ENCODE measurements at regions not wholly inside any gene's neighbourhood (a gene's known extent, or its start where the extent isn't known, plus 50 kb on each side); places are given as distances from the start of the nearest gene placed in this dataset.

- Histone ChIP-seq H3K9me3 (ENCODE audit: control insufficient read depth in 1 of 2, insufficient read depth in 1 of 2, low read depth in 1 of 2, low read length in 2 of 2) (peaks cover 3 to 8% of the 10 kb centered on the region in 2 experiments; a peak in 2 of 4 replicates), H3K9ac (ENCODE audit: low read length) (no peak overlapping the region), H3K27ac (ENCODE audit: low read depth, low read length) (no peak overlapping the region), H3K79me2 (ENCODE audit: insufficient read depth, low read length) (no peaks in the 10 kb centered on the region), H2AFZ (ENCODE audit: low read depth, low read length, poor library complexity, severe bottlenecking) (no peak overlapping the region), H3K4me1 (ENCODE audit: control insufficient read depth in 1 of 2, insufficient read depth in 2 of 2, low read length in 2 of 2) (no peaks in the 10 kb centered on the region), H3K27me3 (ENCODE audit: insufficient read depth, low read length) (no peaks in the 10 kb centered on the region), H4K20me1 (ENCODE audit: insufficient read depth) (no peaks in the 10 kb centered on the region), H3K4me2 (ENCODE audit: low read length) (no peak overlapping the region), H3K4me3 (replicated peaks in 1 of 2; ENCODE audit: low read depth in 1 of 2, low read length in 2 of 2) (no peak overlapping the region), H3K9me2 (ENCODE audit: insufficient read depth) (no peaks in the 10 kb centered on the region), H3K36me3 (ENCODE audit: control insufficient read depth in 1 of 2, insufficient read depth in 2 of 2, low read length in 2 of 2) (no peaks in the 10 kb centered on the region)
- no TSS peak for BruUV-seq (replicated peaks)
- ChIA-PET RAD21 (ENCODE audit: low non-redundant PET in 1 of 2, low total read pairs in 2 of 2, uncharacterized antibody in 2 of 2, unreplicated experiment in 2 of 2) (no interaction called here), CTCF (no interaction called here), POLR2A (no interaction called here)
- TF ChIP-seq POLR2AphosphoS5 (IDR thresholded peaks at IDR 0.05; ENCODE audit: low read depth, low read length): no peak
- TF ChIP-seq ZBTB33 (IDR thresholded peaks at IDR 0.05; ENCODE audit: extremely low read depth, insufficient replicate concordance, low read length): no peak
- TF ChIP-seq REST (IDR thresholded peaks at IDR 0.05; ENCODE audit: low read depth): no peak
- no peak for TF ChIP-seq SIN3A (IDR thresholded peaks at IDR 0.05; ENCODE audit: low read depth)
- TF ChIP-seq POLR2A (IDR thresholded peaks at IDR 0.05; ENCODE audit: borderline replicate concordance, extremely low read depth, insufficient read depth, insufficient read length): no peak
- TF ChIP-seq JUND (IDR thresholded peaks at IDR 0.05): no peak
- TF ChIP-seq SRF (IDR thresholded peaks at IDR 0.05; ENCODE audit: low read depth): no peak
- no peak for TF ChIP-seq YY1 (IDR thresholded peaks at IDR 0.05; ENCODE audit: extremely low read depth, insufficient replicate concordance, low read depth, low read length)
- no peak for TF ChIP-seq RAD21 (IDR thresholded peaks at IDR 0.05; ENCODE audit: low read depth)
- TF ChIP-seq CEBPB (IDR thresholded peaks at IDR 0.05; ENCODE audit: low read depth): no peak
- TF ChIP-seq EZH2 (IDR thresholded peaks at IDR 0.05): no peak
- TF ChIP-seq EGR1 (IDR thresholded peaks at IDR 0.05; ENCODE audit: low read depth): no peak
- TF ChIP-seq MAX (IDR thresholded peaks at IDR 0.05): no peak
- TF ChIP-seq TCF7L2 (IDR thresholded peaks at IDR 0.05; ENCODE audit: borderline replicate concordance, extremely low read depth, insufficient read depth, insufficient read length): no peak
- no peak for TF ChIP-seq ATF3 (IDR thresholded peaks at IDR 0.05)
- no peak for TF ChIP-seq ZNF274 (IDR thresholded peaks at IDR 0.05; ENCODE audit: low read depth, low read length)
- TF ChIP-seq ELF1 (IDR thresholded peaks at IDR 0.05; ENCODE audit: borderline replicate concordance, low read depth): no peak
- TF ChIP-seq EZH2phosphoT487 (IDR thresholded peaks at IDR 0.05; ENCODE audit: borderline replicate concordance): no peak
- intact Hi-C loops (cut with micrococcal nuclease): no loop called here
- DNase-seq (ENCODE audit: low read depth, low spot score) (no peak), ATAC-seq (no peak)
These were observed 864.4 kb upstream of the KLHL29 start for GRCh38 chr2:22520369-22521288.
